ENCODE measurements at regions not wholly inside any gene's neighbourhood (a gene's known extent, or its start where the extent isn't known, plus 50 kb on each side); places are given as distances from the start of the nearest gene placed in this dataset.

DNA sequence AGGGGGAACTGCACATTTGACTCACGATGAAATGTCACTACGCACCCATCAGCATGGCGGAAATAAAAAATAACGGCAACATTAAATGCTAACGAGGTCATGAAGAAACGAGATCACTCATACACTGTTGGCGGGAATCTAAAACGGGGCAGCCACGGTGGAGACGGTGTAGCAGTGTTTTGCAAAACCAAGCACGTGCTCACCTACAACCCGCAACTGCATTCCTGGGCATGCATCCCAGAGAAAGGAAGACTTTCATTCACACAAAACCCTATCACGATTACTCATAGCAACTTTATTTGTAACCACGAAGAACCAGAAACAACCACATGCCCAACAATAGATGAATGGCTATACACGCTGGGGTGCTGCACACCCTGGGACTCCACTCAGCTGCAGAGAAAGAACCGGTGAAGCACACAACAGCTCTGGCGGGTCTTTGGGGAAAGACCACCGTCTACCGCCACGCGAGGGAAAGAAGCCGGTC lies 77.0 kb downstream of the YTHDF1 start:
- TF ChIP-seq, protein P1, sequence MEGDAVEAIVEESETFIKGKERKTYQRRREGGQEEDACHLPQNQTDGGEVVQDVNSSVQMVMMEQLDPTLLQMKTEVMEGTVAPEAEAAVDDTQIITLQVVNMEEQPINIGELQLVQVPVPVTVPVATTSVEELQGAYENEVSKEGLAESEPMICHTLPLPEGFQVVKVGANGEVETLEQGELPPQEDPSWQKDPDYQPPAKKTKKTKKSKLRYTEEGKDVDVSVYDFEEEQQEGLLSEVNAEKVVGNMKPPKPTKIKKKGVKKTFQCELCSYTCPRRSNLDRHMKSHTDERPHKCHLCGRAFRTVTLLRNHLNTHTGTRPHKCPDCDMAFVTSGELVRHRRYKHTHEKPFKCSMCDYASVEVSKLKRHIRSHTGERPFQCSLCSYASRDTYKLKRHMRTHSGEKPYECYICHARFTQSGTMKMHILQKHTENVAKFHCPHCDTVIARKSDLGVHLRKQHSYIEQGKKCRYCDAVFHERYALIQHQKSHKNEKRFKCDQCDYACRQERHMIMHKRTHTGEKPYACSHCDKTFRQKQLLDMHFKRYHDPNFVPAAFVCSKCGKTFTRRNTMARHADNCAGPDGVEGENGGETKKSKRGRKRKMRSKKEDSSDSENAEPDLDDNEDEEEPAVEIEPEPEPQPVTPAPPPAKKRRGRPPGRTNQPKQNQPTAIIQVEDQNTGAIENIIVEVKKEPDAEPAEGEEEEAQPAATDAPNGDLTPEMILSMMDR (IDR thresholded peaks at IDR 0.05) = no peak
- no peak for TF ChIP-seq POLR2A (IDR thresholded peaks at IDR 0.05)

Data from vagina (tissue), 2 donors.